PC-3 (cell line): ENCODE measurements at regions not wholly inside any gene's neighbourhood (a gene's known extent, or its start where the extent isn't known, plus 50 kb on each side); places are given as distances from the start of the nearest gene placed in this dataset.
A peak's percentile ranks its signal among the peaks of the same experiment; 100 is the strongest.

Experiments used
- ATAC-seq: fragments of 200-7000 bp; cut with Tn5 transposase; 2 replicates; pipeline ENCODE4 v1.9.1; 2020; ENCODE audit warnings: mild to moderate bottlenecking, moderate library complexity
- BruUV-seq: library from RNA; stranded (reverse); fragments of 400-500 nt; replicated peaks from 2 replicates; lab custom pipeline; 2021; lab: Mats Ljungman, UMichigan
- CTCF ChIA-PET: fragments of 300-600 bp; sonication (Branson Sonifier 250); formaldehyde crosslinking; loops from one replicate; lab custom pipeline; 2022; ENCODE audit warnings: antibody characterized with exemption; lab: Charles Lee
- POLR2A ChIA-PET: fragments of 300-600 bp; sonication (Branson Sonifier 250); formaldehyde crosslinking; loops from one replicate; lab custom pipeline; 2022; ENCODE audit warnings: antibody characterized with exemption; ENCODE audit not compliant: unreplicated experiment; lab: Charles Lee
- DNase-seq: peaks from one replicate; pipeline ENCODE4 v3.0.0-alpha.2; 2015
- H2AFZ ChIP-seq: fragments of 300-600 bp; sonication (generic); 2 replicates; pipeline ENCODE4 v1.6.0; 2016; ENCODE audit warnings: antibody characterized with exemption, low read length
- H3F3A ChIP-seq: fragments of 300-600 bp; sonication (generic); one replicate; pipeline ENCODE4 v1.6.0; 2017; ENCODE audit warnings: antibody characterized with exemption, low read length, control low read depth, mild to moderate bottlenecking; ENCODE audit not compliant: unreplicated experiment
- H3K27ac ChIP-seq: fragments of 300-600 bp; sonication (generic); 2 replicates; pipeline ENCODE4 v1.5.1; 2016; ENCODE audit warnings: mild to moderate bottlenecking, low read length
- H3K27me3 ChIP-seq: fragments of 300-600 bp; sonication (generic); 2 replicates; pipeline ENCODE4 v1.6.1; 2016; ENCODE audit warnings: low read length, mixed read lengths
- H3K36me3 ChIP-seq: fragments of 300-600 bp; sonication (generic); 2 replicates; pipeline ENCODE4 v1.6.1; 2016; ENCODE audit warnings: low read depth, mixed run types, low read length, mixed read lengths
- H3K4me1 ChIP-seq: fragments of 300-600 bp; sonication (generic); 2 replicates; pipeline ENCODE4 v1.5.1; 2016; ENCODE audit warnings: low read length; ENCODE audit not compliant: insufficient read depth
- H3K4me2 ChIP-seq: fragments of 300-600 bp; sonication (generic); 2 replicates; pipeline ENCODE4 v1.6.0; 2016; ENCODE audit warnings: low read length
- H3K4me3 ChIP-seq: fragments of 300-600 bp; sonication (generic); 2 replicates; pipeline ENCODE4 v1.5.1; 2016; ENCODE audit warnings: mild to moderate bottlenecking, low read length, mixed read lengths
- H3K79me2 ChIP-seq: fragments of 300-600 bp; sonication (generic); 2 replicates; pipeline ENCODE4 v1.6.1; 2017; ENCODE audit warnings: low read length, mixed read lengths
- H3K9ac ChIP-seq: fragments of 300-600 bp; sonication (generic); 2 replicates; pipeline ENCODE4 v1.6.0; 2016; ENCODE audit warnings: mild to moderate bottlenecking, low read length
- H3K9me2 ChIP-seq: fragments of 300-600 bp; sonication (generic); replicated peaks from 2 replicates; pipeline ENCODE4 v1.6.1; 2016; ENCODE audit warnings: mixed run types, low read length, mixed read lengths
- H3K9me3 ChIP-seq: fragments of 300-600 bp; sonication (generic); 2 replicates; pipeline ENCODE4 v1.6.1; 2016; ENCODE audit warnings: low read length, mixed read lengths
- H4K20me1 ChIP-seq: fragments of 300-600 bp; sonication (generic); 2 replicates; pipeline ENCODE4 v1.6.1; 2016; ENCODE audit warnings: low read length, mixed read lengths
- CTCF ChIP-seq: fragments of 300-600 bp; sonication (generic); conservative IDR thresholded peaks from 2 replicates; pipeline ENCODE4 v1.5.1; 2017; ENCODE audit warnings: antibody characterized with exemption, low read depth, mild to moderate bottlenecking, low read length
- EZH2 ChIP-seq: fragments of 300-600 bp; sonication (generic); IDR thresholded peaks from one replicate; pipeline ENCODE4 v1.6.1; 2017; ENCODE audit warnings: antibody characterized with exemption, mild to moderate bottlenecking, low read length; ENCODE audit not compliant: unreplicated experiment
- EZH2phosphoT487 ChIP-seq: fragments of 300-600 bp; sonication (generic); IDR thresholded peaks from 2 replicates; pipeline ENCODE4 v1.6.1; 2018; ENCODE audit warnings: mild to moderate bottlenecking, antibody characterized with exemption, low read length, borderline replicate concordance
- intact Hi-C: fragments of 100-400 bp; cut with micrococcal nuclease; formaldehyde crosslinking; loops from 2 replicates; pipeline ENCODE4 v1.9.0; 2023

GRCh38 chr1:187474336-187474735, 645.6 kb downstream of the PLA2G4A start:
- peak; percentile 41 for DNase-seq

GRCh38 chr1:187476671-187477070, 647.9 kb downstream of the PLA2G4A start:
- TF ChIP-seq EZH2phosphoT487: no peak
- peak; percentile 68 for TF ChIP-seq CTCF
- TF ChIP-seq EZH2: no peak
- Histone ChIP-seq H3K79me2 (no peaks in the 10 kb centered on the region), H3K27me3 (no peaks in the 10 kb centered on the region), H3F3A (no peaks in the 10 kb centered on the region), H3K9me2 (no peaks in the 10 kb centered on the region), H3K4me1 (no peaks in the 10 kb centered on the region; the same call in 1 of the 2 replicates), H3K4me3 (no peak overlapping the region), H3K36me3 (no peaks in the 10 kb centered on the region), H2AFZ (no peak overlapping the region), H3K9ac (no peak overlapping the region), H3K4me2 (no peak overlapping the region), H3K27ac (no peak overlapping the region), H4K20me1 (no peaks in the 10 kb centered on the region), H3K9me3 (no peaks in the 10 kb centered on the region)
- peak; percentile 56 for ATAC-seq
- ChIA-PET CTCF (no interaction called here), POLR2A (no interaction called here)
- no TSS peak for BruUV-seq
- intact Hi-C loops: loop anchor here (2.0 to 10.0 kb wide), 5 partner anchors 178 to 652 kb away; no protein-coding TSS in a partner anchor
- peak; percentile 40 for DNase-seq

More at GRCh38 chr1:187474336-187474735, 645.6 kb downstream of the PLA2G4A start:
- no TSS peak for BruUV-seq
- H3K4me1 ChIP-seq: no peaks in the 10 kb centered on the region; the same call in 1 of the 2 replicates
- ATAC-seq: no peak
- TF ChIP-seq EZH2phosphoT487: no peak
- TF ChIP-seq EZH2: no peak
- TF ChIP-seq CTCF: no peak
- no peak overlapping the region for H3K9ac ChIP-seq
- H3K9me2 ChIP-seq: no peaks in the 10 kb centered on the region
- intact Hi-C loops: loop anchor here (5.0 to 10.0 kb wide), 2 partner anchors 180 to 207 kb away; no protein-coding TSS in a partner anchor
- ChIA-PET POLR2A (no interaction called here), CTCF (no interaction called here)
- no peak overlapping the region for H2AFZ ChIP-seq
- no peaks in the 10 kb centered on the region for H3K36me3 ChIP-seq
- no peaks in the 10 kb centered on the region for H3F3A ChIP-seq
- no peak overlapping the region for H3K4me3 ChIP-seq
- H4K20me1 ChIP-seq: no peaks in the 10 kb centered on the region
- H3K4me2 ChIP-seq: no peak overlapping the region
- no peaks in the 10 kb centered on the region for H3K79me2 ChIP-seq
- no peak overlapping the region for H3K27ac ChIP-seq
- no peaks in the 10 kb centered on the region for H3K27me3 ChIP-seq
- H3K9me3 ChIP-seq: no peaks in the 10 kb centered on the region

GRCh38 chr1:187477103-187477502, 648.4 kb downstream of the PLA2G4A start:
- no TSS peak for BruUV-seq
- no peaks in the 10 kb centered on the region for H4K20me1 ChIP-seq
- ChIA-PET POLR2A (no interaction called here), CTCF (no interaction called here)
- peak; percentile 23 for DNase-seq
- H3K27me3 ChIP-seq: no peaks in the 10 kb centered on the region
- no peaks in the 10 kb centered on the region; the same call in 1 of the 2 replicates for H3K4me1 ChIP-seq
- no peak overlapping the region for H3K4me2 ChIP-seq
- no peaks in the 10 kb centered on the region for H3K36me3 ChIP-seq
- TF ChIP-seq EZH2phosphoT487 (no peak), CTCF (no peak), EZH2 (no peak)
- H3K9ac ChIP-seq: no peak overlapping the region
- H3K4me3 ChIP-seq: no peak overlapping the region
- no peaks in the 10 kb centered on the region for H3K9me3 ChIP-seq
- H3F3A ChIP-seq: no peaks in the 10 kb centered on the region
- intact Hi-C loops: loop anchor here (2.0 to 10.0 kb wide), 5 partner anchors 178 to 652 kb away; no protein-coding TSS in a partner anchor
- no peak overlapping the region for H2AFZ ChIP-seq
- no peak overlapping the region for H3K27ac ChIP-seq
- no peaks in the 10 kb centered on the region for H3K79me2 ChIP-seq
- ATAC-seq: no peak
- no peaks in the 10 kb centered on the region for H3K9me2 ChIP-seq
